ENCODE measurements at regions not wholly inside any gene's neighbourhood (a gene's known extent, or its start where the extent isn't known, plus 50 kb on each side); places are given as distances from the start of the nearest gene placed in this dataset.

GRCh38 chr6:24990944-24991809, 55.4 kb upstream of the RIPOR2 start:
- no peak for TF ChIP-seq EZH2phosphoT487 (IDR thresholded peaks at IDR 0.05; ENCODE audit: low read depth, severe bottlenecking, unreplicated experiment)
- TF ChIP-seq, protein P1, sequence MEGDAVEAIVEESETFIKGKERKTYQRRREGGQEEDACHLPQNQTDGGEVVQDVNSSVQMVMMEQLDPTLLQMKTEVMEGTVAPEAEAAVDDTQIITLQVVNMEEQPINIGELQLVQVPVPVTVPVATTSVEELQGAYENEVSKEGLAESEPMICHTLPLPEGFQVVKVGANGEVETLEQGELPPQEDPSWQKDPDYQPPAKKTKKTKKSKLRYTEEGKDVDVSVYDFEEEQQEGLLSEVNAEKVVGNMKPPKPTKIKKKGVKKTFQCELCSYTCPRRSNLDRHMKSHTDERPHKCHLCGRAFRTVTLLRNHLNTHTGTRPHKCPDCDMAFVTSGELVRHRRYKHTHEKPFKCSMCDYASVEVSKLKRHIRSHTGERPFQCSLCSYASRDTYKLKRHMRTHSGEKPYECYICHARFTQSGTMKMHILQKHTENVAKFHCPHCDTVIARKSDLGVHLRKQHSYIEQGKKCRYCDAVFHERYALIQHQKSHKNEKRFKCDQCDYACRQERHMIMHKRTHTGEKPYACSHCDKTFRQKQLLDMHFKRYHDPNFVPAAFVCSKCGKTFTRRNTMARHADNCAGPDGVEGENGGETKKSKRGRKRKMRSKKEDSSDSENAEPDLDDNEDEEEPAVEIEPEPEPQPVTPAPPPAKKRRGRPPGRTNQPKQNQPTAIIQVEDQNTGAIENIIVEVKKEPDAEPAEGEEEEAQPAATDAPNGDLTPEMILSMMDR (IDR thresholded peaks at IDR 0.05; ENCODE audit: poor library complexity) = no peak

Measured in hepatocyte (in vitro differentiated cells).